Fibroblast of the conjunctiva (primary cell): ENCODE measurements at regions not wholly inside any gene's neighbourhood (a gene's known extent, or its start where the extent isn't known, plus 50 kb on each side); places are given as distances from the start of the nearest gene placed in this dataset.

Experiments
- DNase-seq: peaks from one replicate; pipeline ENCODE4 v3.0.0-alpha.2; 2010; ENCODE audit warnings: low read depth

- no peak for DNase-seq
These were observed 249.4 kb downstream of the ACTL7B start for GRCh38 chr9:108606401-108606800.

GRCh38 chr9:108603141-108603540, 252.6 kb downstream of the ACTL7B start:
- DNase-seq, result no peak

- no peak for DNase-seq
These were observed 254.9 kb downstream of the ACTL7B start for GRCh38 chr9:108600896-108601295.

GRCh38 chr9:108599571-108599970, 256.2 kb downstream of the ACTL7B start:
- DNase-seq, result no peak

- DNase-seq, result no peak
These were observed 264.7 kb downstream of the ACTL7B start for GRCh38 chr9:108591121-108591520.

GRCh38 chr9:108588246-108588645, 267.5 kb downstream of the ACTL7B start:
- no peak for DNase-seq

- no peak for DNase-seq
These were observed 269.2 kb downstream of the ACTL7B start for GRCh38 chr9:108586471-108587139.

- DNase-seq, result no peak
These were observed 270.9 kb downstream of the ACTL7B start for GRCh38 chr9:108584860-108585259.

GRCh38 chr9:108582726-108583125, 273.1 kb downstream of the ACTL7B start:
- DNase-seq, result no peak

GRCh38 chr9:108579757-108580439, 275.9 kb downstream of the ACTL7B start:
- DNase-seq, result no peak

- DNase-seq, result no peak
These were observed 280.5 kb downstream of the ACTL7B start for GRCh38 chr9:108575276-108575675.

GRCh38 chr9:108569624-108570023, 286.2 kb downstream of the ACTL7B start:
- peak; percentile 29 for DNase-seq

GRCh38 chr9:108568093-108568492, 287.7 kb downstream of the ACTL7B start:
- DNase-seq, result no peak

GRCh38 chr9:108567571-108567970, 288.2 kb downstream of the ACTL7B start:
- no peak for DNase-seq

GRCh38 chr9:108565651-108566378, 290.0 kb downstream of the ACTL7B start:
- peak; percentile 89 for DNase-seq

- no peak for DNase-seq
These were observed 293.6 kb downstream of the ACTL7B start for GRCh38 chr9:108562176-108562575.

- no peak for DNase-seq
These were observed 296.4 kb downstream of the ACTL7B start for GRCh38 chr9:108559432-108559831.

GRCh38 chr9:108554831-108555230, 301.0 kb downstream of the ACTL7B start:
- DNase-seq, result no peak

- DNase-seq, result no peak
These were observed 302.6 kb downstream of the ACTL7B start for GRCh38 chr9:108553111-108553635.

- DNase-seq, result no peak
These were observed 303.2 kb downstream of the ACTL7B start for GRCh38 chr9:108552459-108553040.

GRCh38 chr9:108551030-108551841, 304.6 kb downstream of the ACTL7B start:
- peak; percentile 88 for DNase-seq

GRCh38 chr9:108550106-108550505, 305.7 kb downstream of the ACTL7B start:
- no peak for DNase-seq
